Endothelial cell of umbilical vein (primary cell): ENCODE measurements at regions not wholly inside any gene's neighbourhood (a gene's known extent, or its start where the extent isn't known, plus 50 kb on each side); places are given as distances from the start of the nearest gene placed in this dataset.

Experiments
- BruUV-seq: library from RNA; stranded (reverse); fragments of 400-500 nt; replicated peaks from 2 replicates; lab custom pipeline; 2021; lab: Mats Ljungman, UMichigan
- CTCF ChIA-PET: fragments of 300-600, 350-600 bp; sonication (Branson Sonifier 250); formaldehyde crosslinking; loops from one replicate; lab custom pipeline; 2021; ENCODE audit warnings: antibody characterized with exemption, inconsistent platforms; lab: Charles Lee
- POLR2A ChIA-PET: fragments of 300-600, 350-600 bp; sonication (Branson Sonifier 250); formaldehyde crosslinking; loops from one replicate; lab custom pipeline; 2021; ENCODE audit warnings: antibody characterized with exemption, inconsistent platforms; lab: Charles Lee
- DNase-seq: peaks from one replicate; pipeline ENCODE4 v3.0.0-alpha.2; 2011; ENCODE audit warnings: low read depth, low spot score
- FAIRE-seq: peaks from 2 replicates; lab custom pipeline; 2011; peaks lifted over from hg19 to GRCh38; lab: Jason Lieb, UNC
- H2AFZ ChIP-seq: 2 replicates; pipeline ENCODE4 v1.6.0; 2012; ENCODE audit warnings: low read depth, low read length, control low read depth, inconsistent platforms
- H3K27ac ChIP-seq: 2 replicates; pipeline ENCODE4 v1.5.1; 2011; ENCODE audit warnings: low read depth, mild to moderate bottlenecking, control low read depth, low read length, moderate library complexity; ENCODE audit not compliant: insufficient read depth
- H3K27me3 ChIP-seq, 2 experiments: 2 replicates each; pipeline versions ENCODE4 v1.6.0 to v1.6.1; 2011; ENCODE audit warnings: low read length in 2 of 2, mixed read lengths in 1 of 2; ENCODE audit not compliant: control insufficient read depth in 2 of 2, insufficient read depth in 2 of 2
- H3K36me3 ChIP-seq, 2 experiments: 2 replicates in 1 of 2; 3 replicates in 1 of 2; pipeline ENCODE4 v1.5.1; 2011; ENCODE audit warnings: low read length in 2 of 2, mild to moderate bottlenecking in 1 of 2, moderate library complexity in 1 of 2; ENCODE audit not compliant: control insufficient read depth in 2 of 2, insufficient read depth in 2 of 2; ENCODE audit errors: extremely low read depth in 1 of 2
- H3K4me1 ChIP-seq: 3 replicates; pipeline ENCODE4 v1.5.1; 2011; ENCODE audit warnings: mild to moderate bottlenecking, low read length; ENCODE audit not compliant: control insufficient read depth, insufficient read depth; ENCODE audit errors: extremely low read depth
- H3K4me2 ChIP-seq: 2 replicates; pipeline ENCODE4 v1.6.1; 2011; ENCODE audit warnings: low read length, control low read depth, mixed read lengths; ENCODE audit not compliant: insufficient read depth
- H3K4me3 ChIP-seq, 3 experiments: fragments of 200-600 bp in 1 of 3; sonication (generic), shearing (Covaris generic) in 1 of 3; replicated peaks in 1 of 3; 2 replicates each; pipeline ENCODE4 v1.5.1; 2011 to 2016; ENCODE audit warnings: control low read depth in 3 of 3, low read length in 3 of 3, mild to moderate bottlenecking in 2 of 3, inconsistent platforms in 1 of 3, low read depth in 1 of 3, moderate library complexity in 1 of 3; ENCODE audit not compliant: insufficient read depth in 1 of 3
- H3K79me2 ChIP-seq: 2 replicates; pipeline ENCODE4 v1.6.0; 2012; ENCODE audit warnings: low read length, inconsistent platforms; ENCODE audit not compliant: control insufficient read depth, insufficient read depth
- H3K9ac ChIP-seq: replicated peaks from 2 replicates; pipeline ENCODE3; 2011; ENCODE audit warnings: low read length, control low read depth; ENCODE audit not compliant: insufficient read depth; ENCODE audit errors: extremely low read depth
- H3K9me1 ChIP-seq: replicated peaks from 3 replicates; pipeline ENCODE4 v1.6.0; 2011; ENCODE audit warnings: mild to moderate bottlenecking, low read length; ENCODE audit not compliant: control insufficient read depth, insufficient read depth; ENCODE audit errors: extremely low read depth
- H3K9me3 ChIP-seq: replicated peaks from 2 replicates; pipeline ENCODE4 v1.5.1; 2012; ENCODE audit warnings: low read length, inconsistent platforms; ENCODE audit not compliant: control insufficient read depth, insufficient read depth
- H4K20me1 ChIP-seq: replicated peaks from 2 replicates; pipeline ENCODE3; 2011; ENCODE audit warnings: mild to moderate bottlenecking, low read length; ENCODE audit not compliant: control insufficient read depth, insufficient read depth; ENCODE audit errors: extremely low read depth
- CTCF ChIP-seq, 2 donors: IDR thresholded peaks; 1 replicate in 1 of 2; 2 replicates in 1 of 2; pipeline ENCODE4 v1.5.1; 2011; ENCODE audit warnings: low read length in 2 of 2, mild to moderate bottlenecking in 2 of 2, moderate library complexity in 2 of 2, control low read depth in 1 of 2, inconsistent platforms in 1 of 2, low read depth in 1 of 2; ENCODE audit not compliant: insufficient read depth in 1 of 2; ENCODE audit errors: extremely low read depth in 1 of 2
- EZH2 ChIP-seq: IDR thresholded peaks from 2 replicates; pipeline ENCODE4 v1.6.1; 2012; ENCODE audit warnings: borderline replicate concordance, low read depth, mild to moderate bottlenecking, moderate library complexity, low read length, inconsistent platforms; ENCODE audit not compliant: severe bottlenecking
- FOS ChIP-seq: IDR thresholded peaks from 2 replicates; pipeline ENCODE4 v1.6.1; 2011; ENCODE audit warnings: mild to moderate bottlenecking, low read length, moderate library complexity, borderline replicate concordance; ENCODE audit not compliant: insufficient read depth
- GATA2 ChIP-seq: IDR thresholded peaks from 2 replicates; pipeline ENCODE4 v1.7.0; 2011; ENCODE audit warnings: low read depth, mild to moderate bottlenecking, moderate library complexity, mixed read lengths, low read length; ENCODE audit not compliant: insufficient read length, insufficient read depth
- JUN ChIP-seq: IDR thresholded peaks from 2 replicates; pipeline ENCODE4 v1.6.1; 2011; ENCODE audit warnings: borderline replicate concordance, low read depth; ENCODE audit not compliant: insufficient read length, insufficient read depth
- MAX ChIP-seq: IDR thresholded peaks from 2 replicates; pipeline ENCODE4 v1.6.1; 2011; ENCODE audit not compliant: insufficient read depth, insufficient read length
- MYC ChIP-seq: IDR thresholded peaks from one replicate; pipeline ENCODE4 v1.6.1; 2011; ENCODE audit warnings: mild to moderate bottlenecking, low read depth, low read length
- POLR2A ChIP-seq: IDR thresholded peaks from 2 replicates; pipeline ENCODE4 v1.6.1; 2012; ENCODE audit warnings: low read depth, mild to moderate bottlenecking, control low read depth, low read length
- POLR2AphosphoS5 ChIP-seq: IDR thresholded peaks from 2 replicates; pipeline ENCODE4 v1.6.1; 2012; ENCODE audit warnings: low read depth, mild to moderate bottlenecking, control low read depth, low read length, moderate library complexity; ENCODE audit not compliant: insufficient read depth
- dilution Hi-C: fragments of 300-500 bp; cut with MboI; formaldehyde crosslinking; loops from one replicate; pipeline ENCODE4 v1.15.0; 2019; ENCODE audit warnings: low sequenced_read_pairs; ENCODE audit not compliant: extremely low pct_ligation_motif_present
- intact Hi-C: fragments of 100-400 bp; cut with micrococcal nuclease; formaldehyde crosslinking; loops from one replicate; pipeline ENCODE4 v1.10.0; 2022

GRCh38 chr1:67558449-67559193 is 126.4 kb upstream of the GADD45A start:
- FAIRE-seq (no peak), DNase-seq (no peak)
- CTCF ChIA-PET, result interaction anchor here (0.6 to 7.7 kb wide), 7 partner anchors 12 to 201 kb away, joined by 3 to 131 read pairs (median 5); partner anchors contain the start of gene GADD45A
- Histone ChIP-seq H3K4me1 (peaks cover 8% of the 10 kb centered on the region), H4K20me1 (no peaks in the 10 kb centered on the region), H3K36me3 (no peaks in the 10 kb centered on the region), H2AFZ (no peak overlapping the region), H3K27ac (no peak overlapping the region), H3K9me3 (no peaks in the 10 kb centered on the region), H3K4me3 (no peak overlapping the region), H3K9me1 (no peaks in the 10 kb centered on the region), H3K27me3 (no peaks in the 10 kb centered on the region), H3K4me2 (no peak overlapping the region), H3K9ac (no peak overlapping the region), H3K79me2 (no peaks in the 10 kb centered on the region)
- intact Hi-C loops, result no loop called here
- POLR2A ChIA-PET, result no interaction called here
- dilution Hi-C loops, result no loop called here
- BruUV-seq, result no TSS peak
- no peak for TF ChIP-seq CTCF (IDR thresholded peaks at IDR 0.05; ENCODE audit: extremely low read depth in 1 of 2, insufficient read depth in 1 of 2, low read depth in 1 of 2, low read length in 2 of 2)
- TF ChIP-seq EZH2, result no peak
- TF ChIP-seq MAX, result no peak
- TF ChIP-seq JUN, result no peak
- no peak for TF ChIP-seq GATA2
- TF ChIP-seq FOS, result no peak
- TF ChIP-seq MYC, result no peak
- no peak for TF ChIP-seq POLR2A
- TF ChIP-seq POLR2AphosphoS5, result no peak
